ENCODE measurements at regions not wholly inside any gene's neighbourhood (a gene's known extent, or its start where the extent isn't known, plus 50 kb on each side); places are given as distances from the start of the nearest gene placed in this dataset.

DNA sequence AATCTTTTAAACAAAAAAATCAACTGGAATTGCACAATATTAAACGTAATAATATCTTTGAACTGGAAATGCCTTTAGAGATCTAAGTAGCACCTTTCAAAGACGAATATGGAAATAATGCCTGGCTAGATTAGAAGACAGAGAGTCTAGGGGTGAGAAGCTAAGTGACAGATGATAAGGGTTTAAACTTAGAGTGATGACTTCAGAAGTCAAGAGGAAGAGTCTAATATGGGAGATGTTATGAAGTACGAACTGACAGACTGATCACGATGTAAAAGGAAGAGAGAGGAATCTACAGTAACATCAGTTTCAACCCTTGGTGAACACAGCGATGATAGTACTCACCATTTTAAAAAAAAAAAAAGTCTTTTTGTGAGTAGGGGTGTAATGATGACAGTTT lies 57.9 kb downstream of the HINT1 start:
- no peak for TF ChIP-seq ZNF274 (IDR thresholded peaks at IDR 0.05; ENCODE audit: low read depth, low read length)
- no peak for TF ChIP-seq SUZ12 (IDR thresholded peaks at IDR 0.05; ENCODE audit: extremely low read depth, insufficient read depth, insufficient read length)
- TF ChIP-seq YY1 (IDR thresholded peaks at IDR 0.05; ENCODE audit: insufficient read depth, insufficient read length): no peak

Data from NT2/D1 (cell line).